ENCODE measurements at regions not wholly inside any gene's neighbourhood (a gene's known extent, or its start where the extent isn't known, plus 50 kb on each side); places are given as distances from the start of the nearest gene placed in this dataset.
A peak's percentile ranks its signal among the peaks of the same experiment; 100 is the strongest.
"Not testable (repeated sequence)": the region's sequence is repeated elsewhere in the genome, so short reads cannot be mapped to it uniquely, and the experiment has no call there.

- peak; percentile 81 for DNase-seq
- H3K9me3 ChIP-seq (replicated peaks); H3K27me3 ChIP-seq (ENCODE audit: low read depth); H3K36me3 ChIP-seq; H3K4me1 ChIP-seq; intact Hi-C loops (cut with micrococcal nuclease): not testable (repeated sequence)
- Histone ChIP-seq H3K4me3 (peak overlapping the region; percentile 69), H3K27ac (replicated peaks) (peak overlapping the region; percentile 74)
- peak; percentile 49 for TF ChIP-seq CTCF (IDR thresholded peaks at IDR 0.05; ENCODE audit: borderline replicate concordance)
Measured at GRCh38 chr9:41643571-41644279, 454.6 kb upstream of the ZNG1F start.

GRCh38 chr9:41633726-41634125, 444.6 kb upstream of the ZNG1F start:
- H3K27ac ChIP-seq (replicated peaks); intact Hi-C loops (cut with micrococcal nuclease); DNase-seq: not testable (repeated sequence)

GRCh38 chr9:41623666-41624065, 434.5 kb upstream of the ZNG1F start:
- H3K4me3 ChIP-seq; H3K27ac ChIP-seq (replicated peaks); H3K27me3 ChIP-seq (ENCODE audit: low read depth); H3K9me3 ChIP-seq (replicated peaks); H3K36me3 ChIP-seq; DNase-seq; intact Hi-C loops (cut with micrococcal nuclease); H3K4me1 ChIP-seq: not testable (repeated sequence)

More at GRCh38 chr9:41633726-41634125, 444.6 kb upstream of the ZNG1F start:
- not testable (repeated sequence) for H3K36me3 ChIP-seq; H3K27me3 ChIP-seq (ENCODE audit: low read depth); H3K9me3 ChIP-seq (replicated peaks); H3K4me1 ChIP-seq; H3K4me3 ChIP-seq

- DNase-seq; H3K36me3 ChIP-seq; H3K27me3 ChIP-seq (ENCODE audit: low read depth); intact Hi-C loops (cut with micrococcal nuclease); H3K9me3 ChIP-seq (replicated peaks); H3K4me1 ChIP-seq; H3K4me3 ChIP-seq; H3K27ac ChIP-seq (replicated peaks): not testable (repeated sequence)
Measured at GRCh38 chr9:41619254-41619653, 430.1 kb upstream of the ZNG1F start.

GRCh38 chr9:41606961-41607547, 417.9 kb upstream of the ZNG1F start:
- intact Hi-C loops (cut with micrococcal nuclease); DNase-seq: not testable (repeated sequence)

DNA sequence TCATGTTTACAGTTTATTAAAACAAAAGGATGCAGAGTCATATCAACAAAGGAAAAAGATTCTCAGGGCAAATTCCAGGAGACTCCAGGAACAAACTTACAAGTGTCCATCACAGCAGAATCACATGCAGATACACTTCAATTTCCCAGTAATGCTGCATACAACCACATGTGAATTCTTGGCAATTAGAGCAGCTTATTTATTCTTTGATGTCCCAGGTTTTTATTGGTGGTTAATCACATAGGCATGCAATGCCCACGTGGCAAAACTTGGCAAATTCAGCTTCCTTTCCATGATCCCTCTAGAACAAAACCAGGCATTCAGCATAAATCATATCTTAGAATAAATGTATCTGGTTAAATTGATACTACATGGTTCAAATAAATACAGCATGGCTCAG, 376.5 kb upstream of the ZNG1F start:
- intact Hi-C loops (cut with micrococcal nuclease); H3K9me3 ChIP-seq (replicated peaks); DNase-seq; H3K4me3 ChIP-seq; H3K36me3 ChIP-seq; H3K27ac ChIP-seq (replicated peaks); H3K27me3 ChIP-seq (ENCODE audit: low read depth); H3K4me1 ChIP-seq: not testable (repeated sequence)

More at GRCh38 chr9:41606961-41607547, 417.9 kb upstream of the ZNG1F start:
- not testable (repeated sequence) for H3K36me3 ChIP-seq; H3K4me3 ChIP-seq; H3K27ac ChIP-seq (replicated peaks); H3K27me3 ChIP-seq (ENCODE audit: low read depth); H3K9me3 ChIP-seq (replicated peaks); H3K4me1 ChIP-seq

Data from left ventricle myocardium inferior (tissue), 1 donor.